Cardiac muscle cell (in vitro differentiated cells and primary cell): ENCODE measurements at regions not wholly inside any gene's neighbourhood (a gene's known extent, or its start where the extent isn't known, plus 50 kb on each side); places are given as distances from the start of the nearest gene placed in this dataset.
A peak's percentile ranks its signal among the peaks of the same experiment; 100 is the strongest.

Source experiments
- DNase-seq, 2 donors: peaks; one replicate each; pipeline versions ENCODE4 v3.0.0 to v3.0.0-alpha.2; 2010 to 2017; ENCODE audit warnings: low read depth in 1 of 2, low spot score in 1 of 2
- H3K27ac ChIP-seq: fragments of 200-600 bp; sonication (generic); 2 replicates; pipeline ENCODE4 v1.5.1; 2016
- H3K27me3 ChIP-seq: fragments of 200-600 bp; sonication (generic); 2 replicates; pipeline ENCODE4 v1.6.0; 2016; ENCODE audit warnings: control low read depth
- H3K36me3 ChIP-seq: fragments of 200-600 bp; sonication (generic); 2 replicates; pipeline ENCODE4 v1.5.1; 2016; ENCODE audit warnings: control low read depth
- H3K4me1 ChIP-seq: fragments of 200-600 bp; sonication (generic); 2 replicates; pipeline ENCODE4 v1.8.1; 2017; ENCODE audit warnings: low read depth, mild to moderate bottlenecking, mixed run types
- H3K4me3 ChIP-seq: fragments of 200-600 bp; sonication (generic); 2 replicates; pipeline ENCODE4 v1.5.1; 2016; ENCODE audit warnings: mild to moderate bottlenecking
- H3K9me3 ChIP-seq: fragments of 200-600 bp; sonication (generic); 2 replicates; pipeline ENCODE4 v1.5.1; 2017; ENCODE audit warnings: low read depth, mild to moderate bottlenecking, control low read depth
- CTCF ChIP-seq: IDR thresholded peaks from 2 replicates; pipeline ENCODE4 v1.5.1; 2012; ENCODE audit warnings: low read depth, mild to moderate bottlenecking, low read length

- no peak for DNase-seq
- Histone ChIP-seq H3K9me3 (no peaks in the 10 kb centered on the region), H3K27me3 (no peaks in the 10 kb centered on the region), H3K27ac (no peak overlapping the region), H3K4me3 (no peak overlapping the region), H3K4me1 (peaks cover 4% of the 10 kb centered on the region), H3K36me3 (no peaks in the 10 kb centered on the region)
- TF ChIP-seq CTCF, result no peak
Measured at GRCh38 chr6:23340271-23340670, 770.9 kb downstream of the HDGFL1 start.

GRCh38 chr6:23343610-23344306, 774.4 kb downstream of the HDGFL1 start:
- Histone ChIP-seq H3K9me3 (no peaks in the 10 kb centered on the region), H3K27ac (no peak overlapping the region), H3K4me1 (peaks cover 4% of the 10 kb centered on the region), H3K27me3 (no peaks in the 10 kb centered on the region), H3K36me3 (no peaks in the 10 kb centered on the region), H3K4me3 (no peak overlapping the region)
- DNase-seq, result peak in 1 of 2 donors; percentile 9
- no peak for TF ChIP-seq CTCF

- Histone ChIP-seq H3K9me3 (no peaks in the 10 kb centered on the region), H3K27ac (no peak overlapping the region), H3K4me1 (peaks cover 4% of the 10 kb centered on the region), H3K27me3 (no peaks in the 10 kb centered on the region), H3K4me3 (no peak overlapping the region), H3K36me3 (no peaks in the 10 kb centered on the region)
- TF ChIP-seq CTCF, result no peak
- DNase-seq, result no peak
Measured at GRCh38 chr6:23348185-23348584, 777.8 kb upstream of the NRSN1 start.

- no peaks in the 10 kb centered on the region for H3K36me3 ChIP-seq
- H3K27ac ChIP-seq, result no peak overlapping the region
- no peaks in the 10 kb centered on the region for H3K9me3 ChIP-seq
- H3K4me3 ChIP-seq, result no peak overlapping the region
- no peak for TF ChIP-seq CTCF
- no peaks in the 10 kb centered on the region for H3K4me1 ChIP-seq
- DNase-seq, result peak in 1 of 2 donors; percentile 60
- H3K27me3 ChIP-seq, result no peaks in the 10 kb centered on the region
Measured at GRCh38 chr6:23349521-23350147, 776.4 kb upstream of the NRSN1 start.

- Histone ChIP-seq H3K27me3 (no peaks in the 10 kb centered on the region), H3K36me3 (no peaks in the 10 kb centered on the region), H3K4me3 (no peak overlapping the region), H3K4me1 (no peaks in the 10 kb centered on the region), H3K27ac (no peak overlapping the region), H3K9me3 (no peaks in the 10 kb centered on the region)
- TF ChIP-seq CTCF, result no peak
- DNase-seq, result no peak
Measured at GRCh38 chr6:23350752-23351453, 775.1 kb upstream of the NRSN1 start.
